Lower leg skin (tissue), 4 donors: ENCODE measurements at regions not wholly inside any gene's neighbourhood (a gene's known extent, or its start where the extent isn't known, plus 50 kb on each side); places are given as distances from the start of the nearest gene placed in this dataset.

Experiments
- DNase-seq, 2 donors: peaks; one replicate each; pipeline ENCODE4 v3.0.0-alpha.2; 2019; ENCODE audit warnings: low spot score in 2 of 2
- H3K4me3 ChIP-seq: fragments of 200-600 bp; sonication (generic); 2 replicates; pipeline ENCODE4 v1.5.1; 2017; ENCODE audit warnings: mild to moderate bottlenecking, low read depth; ENCODE audit not compliant: poor library complexity, severe bottlenecking
- CTCF ChIP-seq, 3 donors: fragments of 450-650 bp; IDR thresholded peaks; one replicate each; pipeline ENCODE4 v1.5.1; 2016; ENCODE audit warnings: antibody characterized with exemption in 3 of 3, mild to moderate bottlenecking in 3 of 3, moderate library complexity in 2 of 3
- POLR2A ChIP-seq, 2 donors: fragments of 450-650 bp; IDR thresholded peaks; one replicate each; pipeline ENCODE4 v1.6.1; 2016 to 2017; ENCODE audit warnings: antibody characterized with exemption in 2 of 2, mild to moderate bottlenecking in 1 of 2, moderate library complexity in 1 of 2
- WGBS, 2 donors: methylation state at CpG; one replicate each; pipeline ENCODE4 v1.1.5; 2018; 5-methylcytosine and 5-hydroxymethylcytosine counted together
- intact Hi-C: fragments of 100-400 bp; cut with DNase I; formaldehyde crosslinking; loops from one replicate; pipeline ENCODE4 v1.15.0; 2023; ENCODE audit warnings: low total_unique reads

DNA sequence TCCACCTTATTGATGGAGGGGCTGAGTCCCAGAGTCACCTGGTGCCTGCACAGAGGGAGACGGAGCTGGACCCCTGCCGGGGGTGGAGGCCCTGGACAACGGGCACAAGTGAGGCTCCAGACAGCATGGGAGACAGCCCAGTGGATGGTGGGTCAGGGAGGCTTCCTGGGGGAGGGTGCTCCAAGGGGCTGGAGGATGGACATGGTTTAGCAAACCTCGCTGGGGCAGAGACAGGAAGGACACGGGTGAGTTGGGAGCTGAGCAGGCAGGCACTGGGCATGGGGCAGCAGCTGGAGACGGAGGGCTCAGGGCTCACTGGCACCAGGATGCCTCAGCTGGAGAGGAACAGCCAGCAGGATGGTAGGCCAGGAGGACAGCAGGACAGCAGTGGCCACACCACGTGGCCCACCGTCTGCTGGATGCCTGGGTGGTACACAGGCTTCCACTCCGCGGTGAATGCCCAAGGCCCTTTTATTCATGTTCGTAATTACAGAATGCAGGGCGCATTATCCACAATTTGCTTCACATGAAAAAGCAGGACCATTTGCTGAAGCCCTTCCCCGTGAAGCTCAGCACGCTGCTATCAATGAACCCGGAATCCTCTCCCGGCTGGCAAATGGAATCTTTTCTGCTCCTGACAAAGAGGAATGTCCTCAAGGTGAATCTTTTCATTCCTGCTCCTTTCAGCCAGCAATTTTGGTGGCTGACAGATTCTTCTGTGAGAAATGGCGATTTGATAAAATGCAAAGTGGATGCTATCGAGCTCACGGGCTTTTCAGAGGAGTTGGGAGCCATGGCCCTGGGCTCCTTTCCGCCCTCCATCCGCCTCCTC is 138.1 kb upstream of the C14orf180 start:
- intact Hi-C loops: no loop called here
- TF ChIP-seq CTCF (IDR thresholded peaks at IDR 0.05) (no peak), POLR2A (IDR thresholded peaks at IDR 0.05) (no peak)
- DNase-seq: peak; percentile 3 to 80
- H3K4me3 ChIP-seq: no peak overlapping the region
- 83 to 89% methylated on average over 21 of the region's 21 CpGs for WGBS, 2 donors

GRCh38 chr14:104442107-104442551 is 137.4 kb upstream of the C14orf180 start:
- no peak for TF ChIP-seq POLR2A (IDR thresholded peaks at IDR 0.05)
- no peak for TF ChIP-seq CTCF (IDR thresholded peaks at IDR 0.05)
- H3K4me3 ChIP-seq: no peak overlapping the region
- DNase-seq: peak in 1 of 2 donors; percentile 4
- 63 to 69% methylated on average over 14 to 19 of the region's 19 CpGs for WGBS, 2 donors
- intact Hi-C loops: no loop called here

DNA sequence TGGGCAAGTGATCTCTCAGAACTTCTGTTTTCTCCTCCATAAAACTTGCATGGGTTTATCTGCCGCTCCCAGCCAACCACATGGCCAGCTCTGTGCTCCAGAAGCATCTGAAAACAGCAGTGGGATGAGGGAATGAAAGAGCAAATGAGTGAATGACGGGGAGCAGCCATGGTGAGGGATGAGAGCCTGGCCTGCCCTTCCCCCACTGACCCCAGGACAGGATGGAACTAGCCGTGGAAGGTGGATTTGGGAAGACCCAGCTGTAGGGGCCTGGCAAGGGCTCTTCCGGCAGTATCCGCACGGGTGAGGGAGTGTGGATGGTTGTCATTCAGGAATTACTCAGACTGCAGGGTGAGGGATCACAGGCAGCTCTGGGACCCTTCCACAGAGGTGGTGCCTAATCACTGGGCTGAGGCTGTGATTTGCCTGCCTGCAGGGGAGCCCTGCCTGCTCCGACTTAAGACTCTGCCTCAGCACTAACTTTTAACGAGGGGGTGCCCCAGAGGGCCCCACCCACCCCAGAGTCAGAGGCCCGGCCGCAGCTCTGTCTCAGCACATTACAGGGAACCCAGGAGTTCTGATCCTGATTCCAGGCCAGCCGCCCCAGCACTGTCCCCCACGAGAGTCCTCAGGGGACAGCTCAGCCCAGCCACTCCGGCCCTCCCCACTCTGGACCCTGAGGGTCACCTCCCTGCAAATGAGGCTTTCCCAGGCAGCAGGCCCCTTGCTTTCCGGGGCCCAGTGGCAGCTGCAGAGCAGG is 136.8 kb upstream of the C14orf180 start:
- 65 to 66% methylated on average over 10 to 13 of the region's 14 CpGs for WGBS, 2 donors
- TF ChIP-seq POLR2A (IDR thresholded peaks at IDR 0.05): no peak
- no peak for TF ChIP-seq CTCF (IDR thresholded peaks at IDR 0.05)
- intact Hi-C loops: no loop called here
- DNase-seq: peak; percentile 2 to 81
- H3K4me3 ChIP-seq: no peak overlapping the region

DNA sequence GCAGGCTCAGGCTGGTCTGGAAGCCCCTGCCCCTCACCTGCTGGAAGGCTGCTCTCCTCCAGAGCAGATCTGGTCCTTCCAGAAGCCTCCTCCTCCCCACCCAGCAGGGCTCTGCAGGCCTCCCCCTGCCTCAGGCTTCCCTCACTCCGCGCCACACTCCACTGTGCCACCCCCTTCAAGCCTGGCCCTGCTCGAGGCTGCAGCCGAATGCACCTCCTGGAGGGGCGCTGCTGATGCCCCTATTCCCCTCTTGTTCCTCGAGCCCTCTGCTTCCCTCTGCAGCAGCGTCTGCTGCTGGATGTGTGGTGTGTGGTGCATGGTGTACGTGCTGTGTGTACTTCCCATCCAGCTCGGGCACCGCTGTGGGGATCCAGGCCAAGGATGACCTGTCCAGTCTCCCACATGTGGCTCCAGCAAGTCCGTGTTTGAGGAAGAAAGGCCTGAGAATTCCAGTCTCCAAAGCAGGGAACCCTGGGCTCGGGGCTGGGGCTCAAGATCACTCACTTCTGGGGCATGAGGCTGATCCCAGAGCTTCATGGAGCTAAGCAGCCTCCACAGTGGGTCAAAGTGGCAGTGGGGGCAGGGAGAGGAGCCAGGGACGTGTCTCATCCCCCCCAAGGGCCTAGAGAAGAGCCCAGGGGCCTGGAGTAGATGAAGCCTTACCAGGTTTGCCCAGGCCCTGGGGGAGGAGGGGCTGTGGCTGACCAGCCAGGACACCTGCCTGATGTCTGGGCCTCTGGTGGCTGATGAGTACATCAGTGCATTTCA is 136.0 kb upstream of the C14orf180 start:
- peak in 1 of 2 donors; percentile 81 for DNase-seq
- WGBS, 2 donors: 51 to 69% methylated on average over 12 to 13 of the region's 13 CpGs
- no peak for TF ChIP-seq POLR2A (IDR thresholded peaks at IDR 0.05)
- TF ChIP-seq CTCF (IDR thresholded peaks at IDR 0.05): no peak
- intact Hi-C loops: no loop called here
- no peak overlapping the region for H3K4me3 ChIP-seq

DNA sequence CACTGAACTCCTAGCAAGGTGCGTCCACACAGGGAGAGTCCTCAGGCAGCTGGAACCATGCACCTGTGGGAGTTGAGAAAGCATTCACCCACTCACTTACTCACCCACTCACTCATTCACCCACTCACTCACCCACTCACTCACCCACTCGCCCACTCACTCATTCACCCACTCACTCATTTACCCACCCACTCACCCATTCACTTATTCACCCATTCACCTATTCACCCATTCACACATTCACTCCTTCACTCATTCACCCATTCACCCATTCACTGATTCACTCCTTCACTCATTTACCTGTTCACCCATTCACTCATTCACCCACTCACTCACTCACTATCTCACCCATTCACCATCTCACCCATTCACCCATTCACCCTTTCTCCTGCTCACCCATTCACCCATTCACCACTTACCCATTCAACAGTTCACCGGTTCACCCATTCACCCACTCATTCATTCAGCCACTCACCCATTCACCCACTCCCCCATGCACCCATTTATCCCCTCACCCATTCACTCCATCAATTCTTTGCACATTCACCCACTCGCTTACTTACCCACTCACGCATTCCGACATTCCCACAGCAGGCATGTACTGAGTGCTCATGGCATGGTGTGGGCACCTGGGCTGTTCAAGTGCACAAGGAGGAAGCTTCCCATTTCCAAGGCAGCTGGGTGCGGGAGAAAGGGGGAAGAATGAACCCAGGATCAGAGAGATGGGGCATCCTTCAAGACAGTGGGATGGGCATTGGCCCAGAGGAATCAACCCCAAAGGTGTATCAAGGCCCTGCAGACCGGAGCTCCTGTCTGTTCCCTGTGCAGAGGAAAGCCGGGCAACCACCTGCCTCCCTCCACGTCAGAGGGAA is 135.2 kb upstream of the C14orf180 start:
- TF ChIP-seq POLR2A (IDR thresholded peaks at IDR 0.05): no peak
- TF ChIP-seq CTCF (IDR thresholded peaks at IDR 0.05): no peak
- DNase-seq: peak in 1 of 2 donors; percentile 64
- 84 to 89% methylated on average over 10 of the region's 10 CpGs for WGBS, 2 donors
- intact Hi-C loops: no loop called here
- H3K4me3 ChIP-seq: no peak overlapping the region
